HG03103 (cell line): ENCODE measurements at regions not wholly inside any gene's neighbourhood (a gene's known extent, or its start where the extent isn't known, plus 50 kb on each side); places are given as distances from the start of the nearest gene placed in this dataset.

Source experiments
- ATAC-seq: cut with Tn5 transposase; IDR thresholded peaks from one replicate; pipeline ENCODE4 v1.9.1; 2021; ENCODE audit warnings: low read depth; ENCODE audit not compliant: unreplicated experiment

DNA sequence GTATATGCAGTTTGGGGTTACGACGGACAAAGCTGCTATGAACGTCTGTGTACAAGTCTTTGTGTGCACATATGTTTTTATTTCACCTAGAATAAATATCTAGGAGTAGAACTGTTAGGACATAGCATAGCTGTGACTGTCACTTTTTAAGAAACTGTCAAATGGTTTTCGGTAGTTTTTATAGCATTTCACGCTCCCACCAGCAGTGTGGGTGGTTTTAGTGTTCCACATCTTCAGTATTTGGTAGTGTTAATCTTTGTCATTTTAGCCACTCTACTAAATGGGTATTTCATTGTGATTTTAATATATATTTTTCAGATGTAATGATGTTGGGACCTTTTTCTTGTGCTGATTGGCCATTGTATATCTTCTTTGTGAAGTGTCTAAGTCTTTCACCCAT, 109.1 kb upstream of the BCAT1 start:
- ATAC-seq, result no peak

DNA sequence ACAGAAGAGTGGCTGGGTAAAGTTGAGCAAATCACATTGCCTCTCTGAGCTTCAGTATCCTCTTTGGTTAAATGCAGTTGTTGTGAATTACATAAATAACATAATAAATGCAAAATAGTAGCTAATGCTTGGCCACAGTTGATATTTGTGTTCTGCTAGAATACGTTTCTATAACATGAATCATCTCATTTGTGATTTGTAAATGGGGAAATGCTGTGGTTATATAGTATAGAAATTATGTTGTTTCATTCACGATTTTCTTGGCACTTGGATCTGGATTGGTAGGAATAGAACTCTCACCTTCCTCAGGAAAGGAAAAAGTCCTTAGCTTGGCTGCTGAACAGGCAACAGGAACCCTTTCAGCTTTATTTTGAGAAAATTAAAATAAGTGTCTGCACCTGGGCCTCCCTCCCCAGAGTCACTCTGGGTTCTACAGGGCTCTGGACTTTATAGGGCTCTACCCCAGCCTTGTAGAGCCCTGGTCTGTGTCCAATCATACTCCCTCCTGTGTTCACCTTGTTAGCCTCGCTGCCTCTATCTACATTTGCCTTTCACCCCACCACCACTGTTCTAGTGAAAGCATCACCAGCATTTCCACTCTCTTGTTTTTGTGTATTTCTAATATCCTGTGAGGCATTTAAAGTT, 107.7 kb upstream of the BCAT1 start:
- no peak for ATAC-seq

- no peak for ATAC-seq
Observed at GRCh38 chr12:25056011-25056410, 107.1 kb upstream of the BCAT1 start.

DNA sequence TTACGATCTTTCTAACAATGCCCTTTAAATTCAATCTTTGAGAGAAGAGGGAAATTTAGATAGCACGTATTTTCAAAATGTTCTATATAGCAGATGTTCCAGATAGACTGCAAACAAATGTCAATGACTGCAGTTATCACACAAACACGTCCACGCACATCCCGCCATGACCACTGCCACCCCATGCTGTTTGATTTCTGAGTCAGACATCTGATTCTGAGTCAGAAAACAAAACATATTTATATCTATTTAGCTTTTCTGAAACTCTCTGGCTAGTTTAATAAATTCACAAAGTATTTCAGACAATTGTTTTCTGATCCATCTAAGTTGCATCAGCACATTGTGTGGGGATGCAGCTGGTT, 105.9 kb upstream of the BCAT1 start:
- ATAC-seq, result no peak

- ATAC-seq, result no peak
Observed at GRCh38 chr12:25054076-25054782, 105.3 kb upstream of the BCAT1 start.

DNA sequence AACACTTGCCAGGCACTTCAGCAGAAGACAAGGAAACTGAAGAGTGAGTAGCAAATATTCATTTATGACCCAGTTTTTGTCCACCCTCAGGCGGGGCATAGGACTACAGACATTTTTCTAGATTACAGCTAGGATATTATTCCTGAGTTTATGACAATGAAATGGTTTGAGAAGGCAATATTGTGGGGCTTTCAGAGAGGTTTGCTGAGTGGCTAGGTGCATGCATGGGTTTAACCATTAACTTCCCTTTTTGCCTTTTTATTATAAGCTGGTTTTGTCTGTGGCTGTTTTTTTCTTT, 104.0 kb upstream of the BCAT1 start:
- no peak for ATAC-seq

DNA sequence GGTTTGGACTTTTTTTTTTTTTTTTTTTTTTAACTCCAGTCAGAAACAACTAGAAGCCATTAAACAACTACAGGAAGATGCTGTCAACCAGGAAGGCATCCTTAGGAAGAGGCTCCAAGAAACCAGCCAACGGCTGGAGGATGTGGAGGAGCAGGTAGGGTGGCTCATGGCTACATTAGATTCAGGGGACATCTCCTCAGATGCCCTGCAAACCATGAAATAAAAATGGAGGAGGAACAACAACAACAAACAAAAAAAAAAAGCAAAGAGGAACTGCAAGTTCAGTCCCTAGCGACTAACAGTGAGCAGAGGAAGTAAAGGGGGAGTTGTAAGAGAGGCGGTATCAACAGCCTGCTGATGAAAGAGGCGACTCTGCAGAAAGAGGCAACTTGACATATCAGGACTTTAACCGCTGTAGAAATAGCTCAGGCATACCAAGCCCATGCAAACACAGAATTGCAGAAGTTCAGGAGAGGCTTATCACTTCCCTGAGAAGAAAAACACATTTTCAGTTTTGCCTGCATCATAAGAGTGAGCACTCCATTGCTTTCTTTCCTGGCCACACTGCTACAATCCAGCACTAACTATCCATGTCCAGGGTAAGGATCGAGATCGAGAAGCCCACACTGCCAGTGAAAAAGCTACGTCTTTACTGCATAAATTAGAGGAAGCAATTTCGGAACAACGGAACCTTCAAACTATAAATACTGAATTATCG, 103.5 kb upstream of the BCAT1 start:
- peak; percentile 69 for ATAC-seq

DNA sequence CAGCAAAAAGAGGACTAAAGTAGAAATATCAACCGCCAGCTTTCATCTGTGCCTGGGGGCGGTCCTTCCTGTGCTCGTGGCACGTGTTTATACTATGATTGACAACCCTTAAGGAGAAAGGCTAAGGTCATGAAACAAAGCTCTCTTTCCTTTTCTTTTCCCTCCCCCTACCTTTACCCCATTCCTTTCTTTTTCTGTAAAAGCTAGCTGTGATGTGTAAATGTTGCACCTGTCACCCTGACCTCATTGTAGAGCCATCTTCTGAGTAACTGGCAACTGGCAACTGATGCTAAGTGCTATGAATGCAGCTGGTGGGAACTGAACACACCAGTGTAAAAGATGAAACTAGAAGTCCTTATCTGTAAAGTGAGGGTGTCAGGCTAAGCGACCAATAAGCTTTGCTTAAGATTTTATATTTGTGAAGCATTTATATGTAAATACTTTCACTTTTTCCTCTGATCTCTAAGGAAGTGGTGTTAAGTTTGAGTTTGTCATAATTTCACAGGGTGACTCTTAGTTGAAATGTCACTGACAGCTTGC, 102.8 kb upstream of the BCAT1 start:
- peak; percentile 48 for ATAC-seq

- no peak for ATAC-seq
Observed at GRCh38 chr12:25051171-25051570, 102.3 kb upstream of the BCAT1 start.

GRCh38 chr12:25045869-25046268, 97.0 kb upstream of the BCAT1 start:
- no peak for ATAC-seq

- peak; percentile 83 for ATAC-seq
Observed at GRCh38 chr12:25041006-25041741, 92.3 kb upstream of the BCAT1 start.

DNA sequence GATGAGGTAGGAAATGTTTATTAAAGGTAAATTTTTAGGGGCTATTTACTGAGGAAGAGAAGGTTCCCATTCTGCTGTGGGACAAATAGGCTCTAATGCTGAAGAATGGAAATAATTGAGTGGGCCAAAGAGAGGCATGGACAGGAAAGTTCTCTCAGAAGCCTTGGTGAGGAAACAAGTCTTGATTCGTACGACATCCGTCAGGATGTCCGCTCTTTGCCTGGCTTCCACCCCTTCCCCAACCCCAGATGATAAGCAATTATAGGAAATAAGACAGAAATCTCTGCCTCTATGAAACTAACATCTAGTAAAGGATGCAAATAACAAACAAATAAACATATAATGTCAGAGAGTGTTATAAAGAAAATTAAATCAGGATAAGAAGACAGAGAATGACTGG, 91.7 kb upstream of the BCAT1 start:
- ATAC-seq, result no peak

DNA sequence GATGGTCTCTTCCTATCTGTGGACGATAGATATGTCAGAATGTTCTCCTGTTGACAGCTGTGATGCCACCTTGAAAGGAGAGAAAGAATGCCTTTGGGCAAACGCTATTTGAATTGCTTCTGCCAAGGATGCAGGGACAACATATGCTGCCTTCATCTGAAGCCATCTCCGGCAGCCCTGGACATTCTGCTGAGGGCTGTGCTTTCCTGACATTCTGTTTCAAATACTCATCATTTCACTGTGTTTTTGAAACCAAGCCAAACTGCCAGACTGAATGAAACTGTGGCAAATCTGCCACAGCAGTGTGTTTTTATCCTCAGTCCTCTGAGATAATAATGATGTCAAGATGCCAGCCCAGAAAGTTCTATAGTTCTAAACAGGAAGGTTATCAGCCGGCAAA, 85.8 kb upstream of the BCAT1 start:
- ATAC-seq, result no peak

GRCh38 chr12:25025951-25026490, 77.1 kb upstream of the BCAT1 start:
- no peak for ATAC-seq

DNA sequence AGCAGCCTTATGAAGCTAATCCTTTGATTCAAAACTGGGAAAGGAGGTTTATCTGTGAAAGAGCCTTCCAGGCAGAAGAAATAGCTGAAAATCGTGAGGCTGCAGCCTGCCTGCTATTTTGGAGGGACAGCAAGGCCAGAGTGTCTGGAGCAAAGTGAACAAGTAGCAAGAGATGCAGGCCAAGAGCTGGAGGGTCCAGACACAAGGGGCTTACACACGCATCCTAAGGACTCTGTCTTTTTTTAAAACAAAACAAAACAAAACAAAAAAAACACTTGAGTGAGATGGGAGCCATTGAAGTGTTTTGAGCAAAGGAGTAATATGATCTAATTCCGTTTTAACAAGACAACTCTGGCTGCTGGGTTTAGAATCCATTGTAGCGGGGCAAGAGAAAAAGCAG, 76.4 kb upstream of the BCAT1 start:
- no peak for ATAC-seq

DNA sequence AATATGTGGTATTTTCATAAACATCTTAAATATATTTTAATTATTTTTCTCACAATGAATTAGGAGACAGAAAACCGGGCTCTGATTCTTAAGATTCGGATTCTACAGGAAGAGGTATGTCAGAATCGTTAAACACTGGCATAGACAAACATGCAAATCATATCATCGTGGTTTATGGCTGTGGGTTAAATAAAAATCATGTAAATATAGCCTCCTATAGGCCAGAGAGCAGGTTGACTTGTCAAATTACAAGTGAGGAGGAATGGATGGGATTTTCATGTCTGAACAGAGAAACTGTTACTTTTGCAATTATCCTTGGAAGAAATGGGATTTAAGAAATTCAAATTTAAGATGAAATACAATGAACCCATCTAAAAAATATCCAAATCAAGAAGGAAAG, 74.9 kb upstream of the BCAT1 start:
- no peak for ATAC-seq

- ATAC-seq, result peak; percentile 79
Observed at GRCh38 chr12:25020621-25021243, 71.8 kb upstream of the BCAT1 start.

DNA sequence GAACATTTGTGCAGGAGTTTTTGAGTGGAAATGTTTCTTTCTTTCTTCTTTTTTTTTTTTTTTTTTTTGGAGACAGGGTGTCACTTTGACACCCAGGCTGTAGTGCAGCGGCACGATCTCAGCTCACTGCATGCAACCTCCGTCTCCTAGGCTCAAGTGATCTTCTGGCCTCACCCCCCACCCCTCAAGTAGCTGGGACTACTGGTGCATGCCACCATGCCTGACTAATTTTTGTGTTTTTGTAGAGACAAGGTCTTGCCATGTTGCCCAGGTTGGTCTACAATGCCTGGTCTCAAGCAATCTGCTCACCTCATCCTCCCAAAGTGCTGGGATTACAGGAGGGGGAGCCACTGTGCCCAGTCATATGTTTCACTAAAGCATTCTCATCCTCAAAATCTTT, 69.2 kb upstream of the BCAT1 start:
- ATAC-seq, result no peak

DNA sequence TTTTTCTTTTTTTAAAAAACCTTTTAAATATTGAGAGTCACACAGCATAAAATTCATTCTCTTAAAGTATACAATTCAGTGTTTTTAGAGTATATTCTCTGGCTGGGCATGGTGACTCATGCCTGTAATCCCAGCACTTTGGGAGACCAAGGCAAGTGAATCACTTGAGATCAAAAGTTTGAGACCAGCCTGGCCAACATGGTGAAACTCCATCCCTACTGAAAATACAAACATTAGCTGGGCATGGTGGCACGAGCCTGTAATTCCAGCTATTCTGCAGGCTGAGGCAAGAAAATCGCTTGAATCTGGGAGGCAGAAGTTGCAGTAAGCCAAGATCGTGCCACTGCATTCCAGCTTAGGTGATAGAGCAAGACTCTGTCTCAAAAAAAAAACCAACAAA, 68.4 kb upstream of the BCAT1 start:
- ATAC-seq, result no peak

GRCh38 chr12:25014961-25015360, 66.1 kb upstream of the BCAT1 start:
- ATAC-seq, result no peak
